ENCODE measurements at regions not wholly inside any gene's neighbourhood (a gene's known extent, or its start where the extent isn't known, plus 50 kb on each side); places are given as distances from the start of the nearest gene placed in this dataset.

DNA sequence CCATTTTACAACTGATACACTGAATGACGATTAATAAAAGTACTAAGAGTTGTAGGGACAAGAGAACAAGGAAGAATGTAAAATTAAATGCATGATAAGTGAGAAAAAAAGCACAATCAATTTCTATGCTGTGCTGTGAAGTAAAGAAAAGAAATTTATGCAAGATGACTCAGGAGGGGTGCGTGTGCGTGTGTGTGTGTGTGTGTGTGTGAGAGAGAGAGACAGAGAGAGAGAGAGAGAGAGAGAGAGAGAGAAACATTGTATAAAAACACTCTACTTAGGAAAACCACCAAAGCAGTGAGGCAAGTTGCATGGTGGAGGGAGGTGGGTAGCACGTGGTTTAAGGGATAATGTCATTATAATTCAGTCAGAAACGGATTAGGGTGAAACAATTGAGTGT lies 580.8 kb upstream of the ALCAM start:
- TF ChIP-seq, protein P1, sequence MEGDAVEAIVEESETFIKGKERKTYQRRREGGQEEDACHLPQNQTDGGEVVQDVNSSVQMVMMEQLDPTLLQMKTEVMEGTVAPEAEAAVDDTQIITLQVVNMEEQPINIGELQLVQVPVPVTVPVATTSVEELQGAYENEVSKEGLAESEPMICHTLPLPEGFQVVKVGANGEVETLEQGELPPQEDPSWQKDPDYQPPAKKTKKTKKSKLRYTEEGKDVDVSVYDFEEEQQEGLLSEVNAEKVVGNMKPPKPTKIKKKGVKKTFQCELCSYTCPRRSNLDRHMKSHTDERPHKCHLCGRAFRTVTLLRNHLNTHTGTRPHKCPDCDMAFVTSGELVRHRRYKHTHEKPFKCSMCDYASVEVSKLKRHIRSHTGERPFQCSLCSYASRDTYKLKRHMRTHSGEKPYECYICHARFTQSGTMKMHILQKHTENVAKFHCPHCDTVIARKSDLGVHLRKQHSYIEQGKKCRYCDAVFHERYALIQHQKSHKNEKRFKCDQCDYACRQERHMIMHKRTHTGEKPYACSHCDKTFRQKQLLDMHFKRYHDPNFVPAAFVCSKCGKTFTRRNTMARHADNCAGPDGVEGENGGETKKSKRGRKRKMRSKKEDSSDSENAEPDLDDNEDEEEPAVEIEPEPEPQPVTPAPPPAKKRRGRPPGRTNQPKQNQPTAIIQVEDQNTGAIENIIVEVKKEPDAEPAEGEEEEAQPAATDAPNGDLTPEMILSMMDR (IDR thresholded peaks at IDR 0.05; ENCODE audit: borderline replicate concordance, extremely low read depth, low read length, poor library complexity, severe bottlenecking): no peak
- no peak for TF ChIP-seq EZH2 (IDR thresholded peaks at IDR 0.05; ENCODE audit: borderline replicate concordance, low read depth, low read length, severe bottlenecking)
